ENCODE measurements at regions not wholly inside any gene's neighbourhood (a gene's known extent, or its start where the extent isn't known, plus 50 kb on each side); places are given as distances from the start of the nearest gene placed in this dataset.

DNA sequence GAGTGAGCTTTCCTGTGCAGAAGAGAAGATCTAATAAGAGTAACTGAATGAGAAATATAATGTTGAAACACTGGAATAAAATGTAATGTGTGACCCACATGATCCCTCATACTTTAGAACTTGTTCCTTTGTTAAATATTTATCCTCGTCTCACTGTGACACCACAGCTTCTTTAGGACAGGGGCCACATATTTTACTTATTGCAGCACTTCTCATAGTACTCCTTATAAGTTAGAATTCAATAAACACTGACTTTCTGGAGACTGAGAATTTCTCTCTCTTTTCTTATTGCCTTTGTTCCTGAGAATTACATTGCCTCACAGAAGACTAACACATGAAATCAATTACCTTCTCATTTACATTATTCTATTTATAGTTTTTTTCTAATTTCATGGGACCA is 1234.6 kb upstream of the CHAC2 start:
- TF ChIP-seq POLR2A (IDR thresholded peaks at IDR 0.05) (no peak), CTCF (IDR thresholded peaks at IDR 0.05) (no peak), POLR2AphosphoS5 (IDR thresholded peaks at IDR 0.05) (no peak)

Data from sigmoid colon (tissue), 4 donors.